GM18505 (cell line): ENCODE measurements at regions not wholly inside any gene's neighbourhood (a gene's known extent, or its start where the extent isn't known, plus 50 kb on each side); places are given as distances from the start of the nearest gene placed in this dataset.

ENCODE experiments used
- ATAC-seq: cut with Tn5 transposase; IDR thresholded peaks from one replicate; pipeline ENCODE4 v1.9.1; 2021; ENCODE audit not compliant: unreplicated experiment
- POLR2A ChIP-seq: IDR thresholded peaks from 4 replicates; pipeline ENCODE4 v1.6.1; 2011; ENCODE audit warnings: borderline replicate concordance; ENCODE audit not compliant: insufficient read depth, insufficient read length; ENCODE audit errors: extremely low read depth

DNA sequence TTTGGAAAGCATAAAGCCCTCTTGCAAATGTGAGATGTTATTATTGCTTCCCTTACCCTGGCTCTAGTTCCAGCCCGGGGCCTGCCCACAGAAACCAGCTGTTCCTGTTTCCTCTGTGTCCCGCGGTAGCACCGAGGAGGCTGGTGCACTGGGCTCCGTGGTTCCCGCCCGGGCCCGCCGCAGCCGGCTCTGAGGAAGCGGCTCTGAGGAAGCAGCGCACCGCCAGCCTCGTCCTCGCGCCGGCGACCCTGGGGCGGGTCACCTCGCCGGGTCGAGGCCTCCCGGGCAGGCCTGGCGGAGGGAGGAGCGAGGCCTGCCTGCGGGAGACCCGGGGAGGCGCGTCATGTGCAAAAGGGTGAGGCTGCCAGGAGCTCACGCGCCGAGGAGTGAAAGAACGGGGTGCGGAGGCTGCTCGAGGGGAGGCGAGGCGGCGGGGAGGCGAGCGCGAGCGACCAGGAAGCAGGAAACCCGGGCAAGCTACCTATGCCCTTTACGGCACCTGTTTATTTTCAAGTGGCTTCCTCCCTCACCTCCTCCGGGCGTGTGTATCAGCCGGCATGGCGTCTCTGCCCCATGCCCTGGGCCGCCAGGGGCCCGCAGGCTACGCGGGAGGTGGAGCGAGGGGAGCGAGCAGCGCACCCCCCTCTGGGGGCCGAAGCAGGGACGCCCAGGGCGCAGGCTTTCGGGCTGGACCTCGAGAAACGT, 61.3 kb upstream of the MEGF10 start:
- peak; percentile 81 for ATAC-seq
- TF ChIP-seq POLR2A: peak; percentile 67

DNA sequence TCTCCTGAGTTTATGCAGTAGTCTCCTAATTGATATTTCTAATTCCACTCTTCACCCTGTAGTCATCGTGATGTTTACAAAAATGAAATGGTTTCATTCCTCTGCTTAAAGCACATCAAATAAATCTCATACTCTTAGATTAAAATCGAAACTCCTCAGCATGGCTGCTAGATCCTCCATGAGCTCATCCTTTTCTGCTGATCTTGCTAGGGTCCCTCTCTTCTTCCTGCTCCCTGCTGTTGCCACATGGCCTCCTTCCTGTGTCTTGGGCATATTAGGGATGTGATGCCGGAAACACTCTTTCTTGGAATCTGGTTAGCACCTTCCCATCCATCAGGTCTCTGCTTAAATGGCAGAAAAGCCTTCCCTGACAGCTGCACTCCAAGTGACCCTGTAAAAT, 59.5 kb upstream of the MEGF10 start:
- ATAC-seq: no peak
- no peak for TF ChIP-seq POLR2A

GRCh38 chr5:127233590-127233989, 57.0 kb upstream of the MEGF10 start:
- no peak for TF ChIP-seq POLR2A
- no peak for ATAC-seq

DNA sequence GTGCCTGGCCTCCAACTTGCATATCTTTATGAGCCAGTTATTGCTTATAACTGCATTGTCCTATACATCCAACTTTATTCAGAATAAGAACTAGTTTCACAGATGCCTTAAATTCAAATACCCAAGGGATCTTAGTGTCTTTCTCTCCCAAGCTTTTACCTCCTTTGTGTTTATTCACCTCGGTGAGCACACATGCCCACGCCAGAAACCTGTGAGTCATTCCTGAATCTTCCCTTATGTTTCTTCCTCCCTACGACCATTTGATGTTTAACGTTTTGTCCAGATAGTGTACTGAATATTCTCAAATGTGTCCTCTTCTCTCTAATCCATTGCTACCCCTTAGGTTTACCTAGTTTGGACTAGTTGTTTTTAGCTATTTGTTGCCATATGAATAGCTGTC, 55.5 kb upstream of the MEGF10 start:
- ATAC-seq: no peak
- TF ChIP-seq POLR2A: no peak

GRCh38 chr5:127236254-127236653, 54.3 kb upstream of the MEGF10 start:
- no peak for TF ChIP-seq POLR2A
- ATAC-seq: no peak
